ENCODE measurements at regions not wholly inside any gene's neighbourhood (a gene's known extent, or its start where the extent isn't known, plus 50 kb on each side); places are given as distances from the start of the nearest gene placed in this dataset.

DNA sequence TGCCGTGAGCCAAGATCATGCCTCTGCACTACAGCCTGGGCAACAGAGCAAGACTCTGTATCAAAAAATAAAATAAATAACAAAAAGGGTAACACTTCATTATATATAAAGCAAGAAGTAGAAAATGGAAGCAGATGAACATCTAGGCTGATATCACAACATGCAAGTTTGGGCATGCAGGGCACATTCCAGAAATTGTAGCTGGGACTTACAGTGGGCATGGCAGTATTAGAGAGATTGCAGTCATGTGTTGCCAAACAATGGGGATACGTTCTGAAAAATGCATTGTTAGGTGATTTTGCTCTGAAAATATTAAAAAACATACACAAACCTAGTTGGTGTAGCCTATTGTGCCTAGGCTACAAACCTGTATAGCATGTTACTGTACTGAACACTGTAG is 441.0 kb upstream of the PRMT6 start:
- Histone ChIP-seq H3K27me3 (replicated peaks; ENCODE audit: control insufficient read depth, insufficient read depth, low read length) (no peaks in the 10 kb centered on the region), H3K36me3 (ENCODE audit: control insufficient read depth, insufficient read depth, low read length) (no peaks in the 10 kb centered on the region), H3K9me3 (no peaks in the 10 kb centered on the region), H3K4me3 (ENCODE audit: low read depth, low read length) (no peak overlapping the region), H3K4me1 (no peaks in the 10 kb centered on the region)
- intact Hi-C loops (cut with micrococcal nuclease; ENCODE audit: unreplicated experiment), result no loop called here
- Mint-ChIP-seq H3K9me3 (ENCODE audit: unreplicated experiment) (no peaks in the 10 kb centered on the region), H3K4me3 (ENCODE audit: unreplicated experiment) (no peak overlapping the region), H3K27me3 (ENCODE audit: insufficient read depth, unreplicated experiment) (peaks cover under 1% of the 10 kb centered on the region), H3K27ac (ENCODE audit: unreplicated experiment) (no peak overlapping the region), H3K36me3 (ENCODE audit: insufficient read depth, unreplicated experiment) (no peaks in the 10 kb centered on the region), H3K4me1 (ENCODE audit: low read depth, unreplicated experiment) (no peaks in the 10 kb centered on the region)
- DNase-seq, result no peak
- POLR2A ChIA-PET, result no interaction called here
- no TSS peak for BruUV-seq (replicated peaks)
- TF ChIP-seq, protein P1, sequence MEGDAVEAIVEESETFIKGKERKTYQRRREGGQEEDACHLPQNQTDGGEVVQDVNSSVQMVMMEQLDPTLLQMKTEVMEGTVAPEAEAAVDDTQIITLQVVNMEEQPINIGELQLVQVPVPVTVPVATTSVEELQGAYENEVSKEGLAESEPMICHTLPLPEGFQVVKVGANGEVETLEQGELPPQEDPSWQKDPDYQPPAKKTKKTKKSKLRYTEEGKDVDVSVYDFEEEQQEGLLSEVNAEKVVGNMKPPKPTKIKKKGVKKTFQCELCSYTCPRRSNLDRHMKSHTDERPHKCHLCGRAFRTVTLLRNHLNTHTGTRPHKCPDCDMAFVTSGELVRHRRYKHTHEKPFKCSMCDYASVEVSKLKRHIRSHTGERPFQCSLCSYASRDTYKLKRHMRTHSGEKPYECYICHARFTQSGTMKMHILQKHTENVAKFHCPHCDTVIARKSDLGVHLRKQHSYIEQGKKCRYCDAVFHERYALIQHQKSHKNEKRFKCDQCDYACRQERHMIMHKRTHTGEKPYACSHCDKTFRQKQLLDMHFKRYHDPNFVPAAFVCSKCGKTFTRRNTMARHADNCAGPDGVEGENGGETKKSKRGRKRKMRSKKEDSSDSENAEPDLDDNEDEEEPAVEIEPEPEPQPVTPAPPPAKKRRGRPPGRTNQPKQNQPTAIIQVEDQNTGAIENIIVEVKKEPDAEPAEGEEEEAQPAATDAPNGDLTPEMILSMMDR (IDR thresholded peaks at IDR 0.05; ENCODE audit: insufficient read depth in 1 of 2, low read depth in 1 of 2, low read length in 1 of 2, severe bottlenecking in 1 of 2, unreplicated experiment in 1 of 2), result no peak
- CTCF ChIA-PET, result no interaction called here

GRCh38 chr1:106619080-106619826 is 437.2 kb upstream of the PRMT6 start:
- no peak overlapping the region for H3K27ac Mint-ChIP-seq (ENCODE audit: unreplicated experiment)
- no peaks in the 10 kb centered on the region for H3K9me3 Mint-ChIP-seq (ENCODE audit: unreplicated experiment)
- no peaks in the 10 kb centered on the region for H3K36me3 ChIP-seq (ENCODE audit: control insufficient read depth, insufficient read depth, low read length)
- no peaks in the 10 kb centered on the region for H3K9me3 ChIP-seq
- BruUV-seq (replicated peaks), result no TSS peak
- no peaks in the 10 kb centered on the region for H3K27me3 Mint-ChIP-seq (ENCODE audit: insufficient read depth, unreplicated experiment)
- no peaks in the 10 kb centered on the region for H3K4me1 ChIP-seq
- intact Hi-C loops (cut with micrococcal nuclease; ENCODE audit: unreplicated experiment), result no loop called here
- H3K4me3 Mint-ChIP-seq (ENCODE audit: unreplicated experiment), result no peak overlapping the region
- no peak for DNase-seq
- ChIA-PET POLR2A (no interaction called here), CTCF (no interaction called here)
- H3K27me3 ChIP-seq (replicated peaks; ENCODE audit: control insufficient read depth, insufficient read depth, low read length), result no peaks in the 10 kb centered on the region
- TF ChIP-seq, protein P1 (IDR thresholded peaks at IDR 0.05; ENCODE audit: insufficient read depth in 1 of 2, low read depth in 1 of 2, low read length in 1 of 2, severe bottlenecking in 1 of 2, unreplicated experiment in 1 of 2), result no peak
- no peaks in the 10 kb centered on the region for H3K4me1 Mint-ChIP-seq (ENCODE audit: low read depth, unreplicated experiment)
- no peak overlapping the region for H3K4me3 ChIP-seq (ENCODE audit: low read depth, low read length)
- no peaks in the 10 kb centered on the region for H3K36me3 Mint-ChIP-seq (ENCODE audit: insufficient read depth, unreplicated experiment)

GRCh38 chr1:106619827-106620134 is 436.7 kb upstream of the PRMT6 start:
- no peak overlapping the region for H3K4me3 Mint-ChIP-seq (ENCODE audit: unreplicated experiment)
- no TSS peak for BruUV-seq (replicated peaks)
- H3K4me1 Mint-ChIP-seq (ENCODE audit: low read depth, unreplicated experiment), result no peaks in the 10 kb centered on the region
- intact Hi-C loops (cut with micrococcal nuclease; ENCODE audit: unreplicated experiment), result no loop called here
- no peaks in the 10 kb centered on the region for H3K27me3 Mint-ChIP-seq (ENCODE audit: insufficient read depth, unreplicated experiment)
- Histone ChIP-seq H3K36me3 (ENCODE audit: control insufficient read depth, insufficient read depth, low read length) (no peaks in the 10 kb centered on the region), H3K4me3 (ENCODE audit: low read depth, low read length) (no peak overlapping the region), H3K9me3 (no peaks in the 10 kb centered on the region), H3K27me3 (replicated peaks; ENCODE audit: control insufficient read depth, insufficient read depth, low read length) (no peaks in the 10 kb centered on the region), H3K4me1 (no peaks in the 10 kb centered on the region)
- ChIA-PET CTCF (no interaction called here), POLR2A (no interaction called here)
- H3K9me3 Mint-ChIP-seq (ENCODE audit: unreplicated experiment), result no peaks in the 10 kb centered on the region
- no peaks in the 10 kb centered on the region for H3K36me3 Mint-ChIP-seq (ENCODE audit: insufficient read depth, unreplicated experiment)
- H3K27ac Mint-ChIP-seq (ENCODE audit: unreplicated experiment), result no peak overlapping the region
- TF ChIP-seq, protein P1 (IDR thresholded peaks at IDR 0.05; ENCODE audit: insufficient read depth in 1 of 2, low read depth in 1 of 2, low read length in 1 of 2, severe bottlenecking in 1 of 2, unreplicated experiment in 1 of 2), result no peak
- DNase-seq, result no peak
